GM18517 (cell line): ENCODE measurements at regions not wholly inside any gene's neighbourhood (a gene's known extent, or its start where the extent isn't known, plus 50 kb on each side); places are given as distances from the start of the nearest gene placed in this dataset.
A peak's percentile ranks its signal among the peaks of the same experiment; 100 is the strongest.

Experiments
- ATAC-seq: cut with Tn5 transposase; IDR thresholded peaks from one replicate; pipeline ENCODE4 v1.9.1; 2021; ENCODE audit warnings: mild to moderate bottlenecking, moderate library complexity; ENCODE audit not compliant: unreplicated experiment

- no peak for ATAC-seq
Measured at GRCh38 chr5:136425921-136426320, 60.6 kb upstream of the TRPC7 start.

DNA sequence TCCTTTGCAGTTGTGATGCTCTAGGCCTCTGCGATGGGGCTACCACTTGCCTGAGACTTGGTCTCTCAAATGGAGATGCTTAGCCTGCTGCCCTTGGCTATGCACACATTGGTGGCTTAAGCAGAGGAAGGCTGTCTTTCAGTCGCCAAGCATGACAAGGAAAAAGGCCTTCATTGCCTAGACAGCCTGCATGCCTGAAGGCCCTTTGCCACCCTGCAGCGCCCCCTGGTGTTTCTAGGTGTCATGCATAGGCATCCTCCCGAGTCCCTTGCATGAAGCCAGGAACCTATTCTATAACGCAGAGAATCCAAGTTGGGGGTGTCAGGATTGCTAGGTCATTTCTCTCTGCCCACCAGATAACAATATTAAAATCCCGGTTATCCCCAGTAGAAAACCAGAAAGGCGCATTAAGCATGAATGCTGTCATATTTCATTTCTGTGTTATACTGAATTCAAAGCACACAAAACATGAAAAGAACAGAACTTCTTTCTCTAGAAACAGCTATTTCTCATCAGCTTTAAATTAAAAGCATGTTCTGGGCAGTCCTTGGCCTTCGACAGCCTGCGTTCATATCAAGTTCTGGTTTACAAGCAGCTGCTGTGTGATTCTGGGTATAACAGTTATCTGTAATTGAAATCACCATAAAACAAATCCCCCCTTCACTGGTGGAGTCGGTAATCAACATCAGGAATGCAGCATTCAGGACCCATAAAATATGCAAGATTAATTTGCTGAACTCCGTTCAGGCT lies 59.7 kb upstream of the TRPC7 start:
- ATAC-seq = peak; percentile 65

- no peak for ATAC-seq
Measured at GRCh38 chr5:136423944-136424606, 58.7 kb upstream of the TRPC7 start.

- no peak for ATAC-seq
Measured at GRCh38 chr5:136420168-136420898, 55.0 kb upstream of the TRPC7 start.

- ATAC-seq = no peak
Measured at GRCh38 chr5:136418301-136418700, 53.0 kb upstream of the TRPC7 start.
